ENCODE measurements at regions not wholly inside any gene's neighbourhood (a gene's known extent, or its start where the extent isn't known, plus 50 kb on each side); places are given as distances from the start of the nearest gene placed in this dataset.
"Not testable (repeated sequence)": the region's sequence is repeated elsewhere in the genome, so short reads cannot be mapped to it uniquely, and the experiment has no call there.

DNA sequence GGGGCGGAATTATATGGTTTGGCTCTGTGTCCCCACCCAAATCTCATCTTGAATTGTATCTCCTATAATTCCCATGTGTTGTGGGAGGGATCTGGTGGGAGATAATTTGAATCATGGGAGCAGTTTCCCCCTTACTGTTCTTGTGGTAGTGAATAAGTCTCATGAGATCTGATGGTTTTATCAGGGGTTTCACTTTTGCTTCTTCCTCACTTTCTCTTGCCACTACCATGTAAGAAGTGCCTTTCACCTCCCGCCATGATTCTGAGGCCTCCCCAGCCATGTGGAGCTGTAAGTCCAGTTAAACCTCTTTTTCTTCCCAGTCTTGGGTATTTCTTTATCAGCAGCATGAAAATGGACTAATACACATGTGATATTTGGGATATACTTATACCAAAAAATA lies 63.2 kb upstream of the SSBP3 start:
- TF ChIP-seq, protein P1, sequence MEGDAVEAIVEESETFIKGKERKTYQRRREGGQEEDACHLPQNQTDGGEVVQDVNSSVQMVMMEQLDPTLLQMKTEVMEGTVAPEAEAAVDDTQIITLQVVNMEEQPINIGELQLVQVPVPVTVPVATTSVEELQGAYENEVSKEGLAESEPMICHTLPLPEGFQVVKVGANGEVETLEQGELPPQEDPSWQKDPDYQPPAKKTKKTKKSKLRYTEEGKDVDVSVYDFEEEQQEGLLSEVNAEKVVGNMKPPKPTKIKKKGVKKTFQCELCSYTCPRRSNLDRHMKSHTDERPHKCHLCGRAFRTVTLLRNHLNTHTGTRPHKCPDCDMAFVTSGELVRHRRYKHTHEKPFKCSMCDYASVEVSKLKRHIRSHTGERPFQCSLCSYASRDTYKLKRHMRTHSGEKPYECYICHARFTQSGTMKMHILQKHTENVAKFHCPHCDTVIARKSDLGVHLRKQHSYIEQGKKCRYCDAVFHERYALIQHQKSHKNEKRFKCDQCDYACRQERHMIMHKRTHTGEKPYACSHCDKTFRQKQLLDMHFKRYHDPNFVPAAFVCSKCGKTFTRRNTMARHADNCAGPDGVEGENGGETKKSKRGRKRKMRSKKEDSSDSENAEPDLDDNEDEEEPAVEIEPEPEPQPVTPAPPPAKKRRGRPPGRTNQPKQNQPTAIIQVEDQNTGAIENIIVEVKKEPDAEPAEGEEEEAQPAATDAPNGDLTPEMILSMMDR (IDR thresholded peaks at IDR 0.05; ENCODE audit: borderline replicate concordance, extremely low read depth, low read length, poor library complexity, severe bottlenecking) = not testable (repeated sequence)
- not testable (repeated sequence) for TF ChIP-seq EZH2 (IDR thresholded peaks at IDR 0.05; ENCODE audit: borderline replicate concordance, low read depth, low read length, severe bottlenecking)
